ENCODE measurements at regions not wholly inside any gene's neighbourhood (a gene's known extent, or its start where the extent isn't known, plus 50 kb on each side); places are given as distances from the start of the nearest gene placed in this dataset.

DNA sequence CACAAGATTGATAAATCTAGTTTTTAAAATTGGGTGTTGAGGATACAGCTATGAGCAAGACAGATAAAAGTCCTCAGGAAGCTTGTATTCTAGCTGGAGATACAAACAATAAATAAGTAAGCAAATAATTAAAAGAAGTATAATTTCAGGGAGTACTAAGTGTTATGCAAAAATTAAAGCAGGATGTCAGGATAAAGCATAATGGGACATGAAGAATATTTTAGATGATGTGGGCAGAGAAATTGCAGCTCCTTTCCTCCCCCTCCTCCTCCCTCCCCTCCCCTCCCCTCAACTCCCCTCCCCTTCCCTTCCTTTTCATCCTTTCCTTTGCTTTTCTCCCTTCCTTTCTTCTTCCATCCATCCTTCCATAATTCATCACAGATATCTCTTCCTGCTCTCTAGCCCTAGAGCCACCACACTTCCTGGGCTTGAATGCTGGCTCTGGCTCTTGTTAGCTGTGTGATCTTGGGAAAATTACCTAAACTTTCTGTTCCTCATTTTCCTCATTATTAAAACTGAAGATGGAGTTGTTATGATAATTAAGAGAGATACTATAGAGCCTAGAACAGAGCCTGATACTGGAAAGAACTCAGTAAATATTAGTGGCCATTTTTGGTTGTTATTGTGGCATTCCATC lies 323.9 kb downstream of the AACS start:
- no peak overlapping the region for H3K4me3 ChIP-seq
- no peaks in the 10 kb centered on the region for H3K27me3 ChIP-seq
- no peaks in the 10 kb centered on the region for H3K9me3 ChIP-seq (ENCODE audit: low read depth)
- no peak overlapping the region for H3K27ac ChIP-seq
- H3K36me3 ChIP-seq = no peaks in the 10 kb centered on the region
- peaks cover 5% of the 10 kb centered on the region for H3K4me1 ChIP-seq (ENCODE audit: low read depth)
- TF ChIP-seq, protein P1, sequence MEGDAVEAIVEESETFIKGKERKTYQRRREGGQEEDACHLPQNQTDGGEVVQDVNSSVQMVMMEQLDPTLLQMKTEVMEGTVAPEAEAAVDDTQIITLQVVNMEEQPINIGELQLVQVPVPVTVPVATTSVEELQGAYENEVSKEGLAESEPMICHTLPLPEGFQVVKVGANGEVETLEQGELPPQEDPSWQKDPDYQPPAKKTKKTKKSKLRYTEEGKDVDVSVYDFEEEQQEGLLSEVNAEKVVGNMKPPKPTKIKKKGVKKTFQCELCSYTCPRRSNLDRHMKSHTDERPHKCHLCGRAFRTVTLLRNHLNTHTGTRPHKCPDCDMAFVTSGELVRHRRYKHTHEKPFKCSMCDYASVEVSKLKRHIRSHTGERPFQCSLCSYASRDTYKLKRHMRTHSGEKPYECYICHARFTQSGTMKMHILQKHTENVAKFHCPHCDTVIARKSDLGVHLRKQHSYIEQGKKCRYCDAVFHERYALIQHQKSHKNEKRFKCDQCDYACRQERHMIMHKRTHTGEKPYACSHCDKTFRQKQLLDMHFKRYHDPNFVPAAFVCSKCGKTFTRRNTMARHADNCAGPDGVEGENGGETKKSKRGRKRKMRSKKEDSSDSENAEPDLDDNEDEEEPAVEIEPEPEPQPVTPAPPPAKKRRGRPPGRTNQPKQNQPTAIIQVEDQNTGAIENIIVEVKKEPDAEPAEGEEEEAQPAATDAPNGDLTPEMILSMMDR (IDR thresholded peaks at IDR 0.05; ENCODE audit: low read depth, low read length) = no peak
- no peak for DNase-seq (ENCODE audit: low read depth in 1 of 2, low spot score in 1 of 2)

GRCh38 chr12:125393569-125393968 lies 328.3 kb downstream of the AACS start:
- Histone ChIP-seq H3K4me3 (no peak overlapping the region), H3K9me3 (ENCODE audit: low read depth) (no peaks in the 10 kb centered on the region), H3K36me3 (no peaks in the 10 kb centered on the region), H3K27me3 (no peaks in the 10 kb centered on the region), H3K27ac (no peak overlapping the region), H3K4me1 (ENCODE audit: low read depth) (no peaks in the 10 kb centered on the region)
- no peak for DNase-seq (ENCODE audit: low read depth in 1 of 2, low spot score in 1 of 2)
- TF ChIP-seq, protein P1 (IDR thresholded peaks at IDR 0.05; ENCODE audit: low read depth, low read length) = no peak

- H3K4me3 ChIP-seq = no peak overlapping the region
- no peak overlapping the region for H3K27ac ChIP-seq
- no peaks in the 10 kb centered on the region for H3K36me3 ChIP-seq
- TF ChIP-seq, protein P1 (IDR thresholded peaks at IDR 0.05; ENCODE audit: low read depth, low read length) = no peak
- no peaks in the 10 kb centered on the region for H3K9me3 ChIP-seq (ENCODE audit: low read depth)
- DNase-seq (ENCODE audit: low read depth in 1 of 2, low spot score in 1 of 2) = no peak
- no peaks in the 10 kb centered on the region for H3K4me1 ChIP-seq (ENCODE audit: low read depth)
- H3K27me3 ChIP-seq = no peaks in the 10 kb centered on the region
These were observed 330.5 kb downstream of the AACS start for GRCh38 chr12:125395583-125396215.

GRCh38 chr12:125399489-125399888 lies 334.3 kb downstream of the AACS start:
- TF ChIP-seq, protein P1 (IDR thresholded peaks at IDR 0.05; ENCODE audit: low read depth, low read length) = no peak
- H3K4me3 ChIP-seq = no peak overlapping the region
- DNase-seq (ENCODE audit: low read depth in 1 of 2, low spot score in 1 of 2) = no peak
- H3K27ac ChIP-seq = no peak overlapping the region
- H3K36me3 ChIP-seq = no peaks in the 10 kb centered on the region
- H3K4me1 ChIP-seq (ENCODE audit: low read depth) = no peaks in the 10 kb centered on the region
- H3K27me3 ChIP-seq = no peaks in the 10 kb centered on the region
- peaks cover 3% of the 10 kb centered on the region for H3K9me3 ChIP-seq (ENCODE audit: low read depth)

GRCh38 chr12:125402874-125403789 lies 337.9 kb downstream of the AACS start:
- TF ChIP-seq, protein P1 (IDR thresholded peaks at IDR 0.05; ENCODE audit: low read depth, low read length) = peak; percentile 41
- Histone ChIP-seq H3K9me3 (ENCODE audit: low read depth) (peaks cover 3% of the 10 kb centered on the region), H3K4me3 (no peak overlapping the region), H3K27ac (no peak overlapping the region), H3K36me3 (no peaks in the 10 kb centered on the region), H3K4me1 (ENCODE audit: low read depth) (no peaks in the 10 kb centered on the region), H3K27me3 (no peaks in the 10 kb centered on the region)
- DNase-seq (ENCODE audit: low read depth in 1 of 2, low spot score in 1 of 2) = peak; percentile 34 to 64
